GM23338 (cell line): ENCODE measurements at regions not wholly inside any gene's neighbourhood (a gene's known extent, or its start where the extent isn't known, plus 50 kb on each side); places are given as distances from the start of the nearest gene placed in this dataset.

Experiments
- ATAC-seq: fragments of 200-7000 bp; cut with Tn5 transposase; 3 replicates; pipeline ENCODE4 v1.9.1; 2020
- DNase-seq: peaks from one replicate; pipeline ENCODE4 v3.0.0-alpha.2; 2015; ENCODE audit warnings: low spot score
- H2AFZ ChIP-seq: fragments of 200-600 bp; sonication (generic); 2 replicates; pipeline ENCODE4 v1.8.0; 2016; ENCODE audit warnings: antibody characterized with exemption, mild to moderate bottlenecking, moderate library complexity
- H3F3A ChIP-seq: fragments of 200-600 bp; sonication (generic); replicated peaks from 2 replicates; pipeline ENCODE4 v1.8.0; 2017; ENCODE audit warnings: antibody characterized with exemption, mixed run types, low read depth
- H3K27ac ChIP-seq: fragments of 200-600 bp; sonication (generic); 2 replicates; pipeline ENCODE4 v1.6.1; 2016; ENCODE audit warnings: low read depth
- H3K27me3 ChIP-seq: fragments of 200-600 bp; sonication (generic); 2 replicates; pipeline ENCODE4 v1.8.0; 2016; ENCODE audit warnings: mild to moderate bottlenecking, mixed run types, moderate library complexity; ENCODE audit not compliant: insufficient read depth
- H3K36me3 ChIP-seq: fragments of 200-600 bp; sonication (generic); 2 replicates; pipeline ENCODE4 v1.8.0; 2016; ENCODE audit warnings: mild to moderate bottlenecking; ENCODE audit not compliant: insufficient read depth
- H3K4me1 ChIP-seq: fragments of 200-600 bp; sonication (generic); 2 replicates; pipeline ENCODE4 v1.8.0; 2016; ENCODE audit warnings: mild to moderate bottlenecking, moderate library complexity; ENCODE audit not compliant: insufficient read depth
- H3K4me2 ChIP-seq: fragments of 200-600 bp; sonication (generic); 2 replicates; pipeline ENCODE4 v1.7.1; 2017; ENCODE audit warnings: mixed run types
- H3K4me3 ChIP-seq: fragments of 200-600 bp; sonication (generic); 2 replicates; pipeline ENCODE4 v1.6.1; 2016; ENCODE audit warnings: mixed run types
- H3K79me2 ChIP-seq: fragments of 200-600 bp; sonication (generic); replicated peaks from 2 replicates; pipeline ENCODE4 v1.8.0; 2017; ENCODE audit warnings: mild to moderate bottlenecking; ENCODE audit not compliant: insufficient read depth
- H3K9me2 ChIP-seq: fragments of 200-600 bp; sonication (generic); 2 replicates; pipeline ENCODE4 v1.8.0; 2017; ENCODE audit not compliant: insufficient read depth
- H4K20me1 ChIP-seq: fragments of 200-600 bp; sonication (generic); replicated peaks from 2 replicates; pipeline ENCODE4 v1.8.0; 2017; ENCODE audit warnings: mild to moderate bottlenecking; ENCODE audit not compliant: insufficient read depth
- H3K27ac Mint-ChIP-seq: 2 replicates; pipeline ENCODE4 v1.8.0; 2020; ENCODE audit warnings: inconsistent platforms, mild to moderate bottlenecking, moderate library complexity, mixed read lengths
- H3K27me3 Mint-ChIP-seq: 3 replicates; pipeline ENCODE4 v1.8.0; 2022; ENCODE audit warnings: low read depth, mild to moderate bottlenecking, moderate library complexity, mixed read lengths, inconsistent platforms; ENCODE audit not compliant: insufficient read depth, poor library complexity
- H3K36me3 Mint-ChIP-seq: 3 replicates; pipeline ENCODE4 v1.8.0; 2021; ENCODE audit warnings: low read depth, mild to moderate bottlenecking, inconsistent platforms, moderate library complexity, mixed read lengths
- H3K4me1 Mint-ChIP-seq: 3 replicates; pipeline ENCODE4 v1.8.0; 2020; ENCODE audit warnings: mild to moderate bottlenecking, inconsistent platforms, mixed read lengths
- H3K4me3 Mint-ChIP-seq: 3 replicates; pipeline ENCODE4 v1.8.0; 2021; ENCODE audit warnings: moderate library complexity, mild to moderate bottlenecking, inconsistent platforms, mixed read lengths
- H3K9me3 Mint-ChIP-seq: 3 replicates; pipeline ENCODE4 v1.8.0; 2020; ENCODE audit warnings: moderate library complexity, mild to moderate bottlenecking, inconsistent platforms, mixed read lengths
- EZH2 ChIP-seq: fragments of 200-600 bp; sonication (generic); IDR thresholded peaks from one replicate; pipeline ENCODE4 v1.8.0; 2017; ENCODE audit warnings: antibody characterized with exemption, mild to moderate bottlenecking, low read depth; ENCODE audit not compliant: unreplicated experiment
- EZH2phosphoT487 ChIP-seq: fragments of 200-600 bp; sonication (generic); IDR thresholded peaks from one replicate; pipeline ENCODE4 v1.8.1; 2018; ENCODE audit warnings: antibody characterized with exemption; ENCODE audit not compliant: unreplicated experiment
- POLR2AphosphoS5 ChIP-seq: IDR thresholded peaks from 2 replicates; pipeline ENCODE4 v1.6.1; 2016; ENCODE audit warnings: antibody characterized with exemption, low read depth
- ZNF114 ChIP-seq: fragments of 250-450 bp; sonication (Bioruptor Pico); IDR thresholded peaks from 2 replicates; pipeline ENCODE4 v1.5.0; 2020; ENCODE audit warnings: mild to moderate bottlenecking, moderate library complexity
- ZNF331 ChIP-seq: fragments of 250-450 bp; sonication (Bioruptor Pico); IDR thresholded peaks from 2 replicates; pipeline ENCODE4 v1.5.0; 2020; ENCODE audit warnings: low read depth, mild to moderate bottlenecking, moderate library complexity
- ZNF462 ChIP-seq: fragments of 250-450 bp; sonication (Bioruptor Pico); IDR thresholded peaks from 2 replicates; pipeline ENCODE4 v1.5.0; 2020; ENCODE audit warnings: mild to moderate bottlenecking, moderate library complexity
- TF ChIP-seq, protein P1 (sequence below), 2 experiments: fragments of 200-600 bp in 1 of 2; sonication (generic) in 1 of 2; conservative IDR thresholded peaks; 2 replicates each; pipeline versions ENCODE4 v1.5.1 to v1.6.1; 2016 to 2017; ENCODE audit warnings: antibody characterized with exemption in 2 of 2, low read depth in 2 of 2, mild to moderate bottlenecking in 2 of 2, moderate library complexity in 1 of 2

GRCh38 chr12:131530422-131530821 lies 180.5 kb upstream of the SFSWAP start:
- Histone ChIP-seq H3K4me1 (no peaks in the 10 kb centered on the region), H3K9me2 (no peaks in the 10 kb centered on the region), H3K36me3 (no peaks in the 10 kb centered on the region), H2AFZ (no peak overlapping the region), H3K4me2 (no peak overlapping the region), H3K27me3 (no peaks in the 10 kb centered on the region), H3K27ac (no peak overlapping the region), H3K79me2 (no peaks in the 10 kb centered on the region), H4K20me1 (no peaks in the 10 kb centered on the region), H3F3A (no peaks in the 10 kb centered on the region), H3K4me3 (no peak overlapping the region)
- Mint-ChIP-seq H3K36me3 (no peaks in the 10 kb centered on the region), H3K4me3 (no peak overlapping the region), H3K27me3 (no peaks in the 10 kb centered on the region), H3K27ac (no peak overlapping the region), H3K4me1 (no peaks in the 10 kb centered on the region; the same call in 2 of the 3 replicates), H3K9me3 (no peaks in the 10 kb centered on the region)
- TF ChIP-seq POLR2AphosphoS5, result no peak
- TF ChIP-seq ZNF462 (CRISPR knock-in tag), result no peak
- TF ChIP-seq EZH2phosphoT487, result no peak
- no peak for ATAC-seq
- DNase-seq, result no peak

DNA sequence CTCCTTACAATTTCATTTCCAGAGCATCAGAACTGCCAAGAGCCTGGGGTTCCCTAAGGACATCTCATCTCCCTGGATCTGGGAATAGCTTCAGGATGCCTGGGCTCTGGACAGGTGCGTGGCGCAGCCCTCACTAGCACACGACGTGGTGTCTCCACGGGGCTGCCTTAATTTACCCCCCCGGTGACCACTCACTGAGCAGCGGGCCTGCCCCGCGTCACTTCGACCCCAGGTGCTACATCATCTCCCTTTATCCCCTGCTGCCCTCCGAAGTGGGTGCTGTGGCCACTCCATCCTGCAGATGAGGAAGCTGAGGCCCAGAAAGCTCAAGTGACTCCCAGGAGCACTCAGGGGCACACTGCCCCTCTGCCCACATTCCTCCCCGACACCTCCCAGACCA lies 177.8 kb upstream of the SFSWAP start:
- Mint-ChIP-seq H3K27me3 (no peaks in the 10 kb centered on the region), H3K27ac (no peak overlapping the region), H3K4me3 (no peak overlapping the region), H3K9me3 (no peaks in the 10 kb centered on the region), H3K36me3 (no peaks in the 10 kb centered on the region), H3K4me1 (no peaks in the 10 kb centered on the region; the same call in 2 of the 3 replicates)
- ATAC-seq, result no peak
- no peak for DNase-seq
- Histone ChIP-seq H3K4me1 (no peaks in the 10 kb centered on the region), H3K27me3 (no peaks in the 10 kb centered on the region), H3K4me3 (no peak overlapping the region), H3K36me3 (no peaks in the 10 kb centered on the region), H3K9me2 (no peaks in the 10 kb centered on the region), H3F3A (no peaks in the 10 kb centered on the region), H2AFZ (no peak overlapping the region), H4K20me1 (no peaks in the 10 kb centered on the region), H3K4me2 (no peak overlapping the region), H3K79me2 (no peaks in the 10 kb centered on the region), H3K27ac (no peak overlapping the region)
- no peak for TF ChIP-seq ZNF331 (CRISPR knock-in tag)
- TF ChIP-seq, protein P1, sequence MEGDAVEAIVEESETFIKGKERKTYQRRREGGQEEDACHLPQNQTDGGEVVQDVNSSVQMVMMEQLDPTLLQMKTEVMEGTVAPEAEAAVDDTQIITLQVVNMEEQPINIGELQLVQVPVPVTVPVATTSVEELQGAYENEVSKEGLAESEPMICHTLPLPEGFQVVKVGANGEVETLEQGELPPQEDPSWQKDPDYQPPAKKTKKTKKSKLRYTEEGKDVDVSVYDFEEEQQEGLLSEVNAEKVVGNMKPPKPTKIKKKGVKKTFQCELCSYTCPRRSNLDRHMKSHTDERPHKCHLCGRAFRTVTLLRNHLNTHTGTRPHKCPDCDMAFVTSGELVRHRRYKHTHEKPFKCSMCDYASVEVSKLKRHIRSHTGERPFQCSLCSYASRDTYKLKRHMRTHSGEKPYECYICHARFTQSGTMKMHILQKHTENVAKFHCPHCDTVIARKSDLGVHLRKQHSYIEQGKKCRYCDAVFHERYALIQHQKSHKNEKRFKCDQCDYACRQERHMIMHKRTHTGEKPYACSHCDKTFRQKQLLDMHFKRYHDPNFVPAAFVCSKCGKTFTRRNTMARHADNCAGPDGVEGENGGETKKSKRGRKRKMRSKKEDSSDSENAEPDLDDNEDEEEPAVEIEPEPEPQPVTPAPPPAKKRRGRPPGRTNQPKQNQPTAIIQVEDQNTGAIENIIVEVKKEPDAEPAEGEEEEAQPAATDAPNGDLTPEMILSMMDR (conservative IDR thresholded peaks at IDR 0.05; ENCODE audit: low read depth in 2 of 2), result no peak
- TF ChIP-seq EZH2, result no peak
- no peak for TF ChIP-seq ZNF114
